Progenitor cell of endocrine pancreas (in vitro differentiated cells): ENCODE measurements at regions not wholly inside any gene's neighbourhood (a gene's known extent, or its start where the extent isn't known, plus 50 kb on each side); places are given as distances from the start of the nearest gene placed in this dataset.
"Not testable (repeated sequence)": the region's sequence is repeated elsewhere in the genome, so short reads cannot be mapped to it uniquely, and the experiment has no call there.

ENCODE experiments used
- DNase-seq: peaks from one replicate; pipeline ENCODE4 v3.0.0; 2021; ENCODE audit warnings: low spot score; ENCODE audit not compliant: unreplicated experiment
- H3K27ac Mint-ChIP-seq: 2 replicates; pipeline ENCODE4 v1.8.0; 2021; ENCODE audit warnings: mild to moderate bottlenecking, moderate library complexity, mixed read lengths
- H3K27me3 Mint-ChIP-seq: 2 replicates; pipeline ENCODE4 v1.8.0; 2021; ENCODE audit warnings: mixed read lengths
- H3K36me3 Mint-ChIP-seq: 2 replicates; pipeline ENCODE4 v1.8.0; 2022; ENCODE audit warnings: mixed read lengths; ENCODE audit not compliant: insufficient read depth
- H3K4me1 Mint-ChIP-seq: 2 replicates; pipeline ENCODE4 v1.8.0; 2021; ENCODE audit warnings: low read depth, mixed read lengths
- H3K4me3 Mint-ChIP-seq: 2 replicates; pipeline ENCODE4 v1.8.0; 2021; ENCODE audit warnings: low read depth, mild to moderate bottlenecking, moderate library complexity, mixed read lengths
- H3K9me3 Mint-ChIP-seq: 2 replicates; pipeline ENCODE4 v1.8.0; 2021; ENCODE audit warnings: low read depth, mixed read lengths
- TF ChIP-seq, protein P1 (sequence below): fragments of 200-600 bp; sonication (generic); IDR thresholded peaks from one replicate; pipeline ENCODE4 v1.5.0; 2021; ENCODE audit warnings: antibody characterized with exemption, mild to moderate bottlenecking; ENCODE audit not compliant: unreplicated experiment

DNA sequence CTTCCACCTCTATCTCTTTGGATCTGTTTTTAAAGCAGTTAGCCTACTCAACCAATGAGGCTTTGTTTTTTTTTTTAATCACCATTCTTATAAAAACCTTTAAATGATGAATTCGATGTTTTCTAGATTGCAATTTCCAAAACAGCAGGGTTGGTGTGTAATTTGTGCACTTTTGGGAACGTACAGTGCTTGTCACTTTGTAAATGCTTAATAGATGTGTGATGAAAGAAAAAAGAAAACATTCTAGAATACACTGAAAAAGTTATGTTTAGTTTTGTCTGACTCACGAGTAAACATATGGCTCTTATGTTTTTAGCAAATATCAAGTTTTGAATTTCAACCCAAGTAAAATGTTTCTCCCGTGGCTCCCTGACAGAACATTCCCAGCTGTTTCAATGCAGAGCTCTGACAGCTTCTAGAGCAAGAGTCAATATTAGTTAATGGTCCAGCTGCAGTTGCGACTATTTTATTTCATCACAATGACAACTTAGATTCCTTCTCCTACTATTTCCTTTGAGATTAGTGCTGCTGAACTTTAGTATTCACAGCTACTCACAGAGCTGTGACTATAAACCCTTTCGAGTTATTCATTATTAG lies 362.5 kb upstream of the ADAMTS5 start:
- H3K4me1 Mint-ChIP-seq: peaks cover 24% of the 10 kb centered on the region

GRCh38 chr21:27326301-27326700 lies 359.4 kb upstream of the ADAMTS5 start:
- Mint-ChIP-seq H3K27ac (no peak overlapping the region), H3K27me3 (no peaks in the 10 kb centered on the region), H3K4me3 (no peak overlapping the region), H3K4me1 (peaks cover 13% of the 10 kb centered on the region), H3K9me3 (peaks cover 5% of the 10 kb centered on the region), H3K36me3 (peaks cover 2% of the 10 kb centered on the region)
- TF ChIP-seq, protein P1, sequence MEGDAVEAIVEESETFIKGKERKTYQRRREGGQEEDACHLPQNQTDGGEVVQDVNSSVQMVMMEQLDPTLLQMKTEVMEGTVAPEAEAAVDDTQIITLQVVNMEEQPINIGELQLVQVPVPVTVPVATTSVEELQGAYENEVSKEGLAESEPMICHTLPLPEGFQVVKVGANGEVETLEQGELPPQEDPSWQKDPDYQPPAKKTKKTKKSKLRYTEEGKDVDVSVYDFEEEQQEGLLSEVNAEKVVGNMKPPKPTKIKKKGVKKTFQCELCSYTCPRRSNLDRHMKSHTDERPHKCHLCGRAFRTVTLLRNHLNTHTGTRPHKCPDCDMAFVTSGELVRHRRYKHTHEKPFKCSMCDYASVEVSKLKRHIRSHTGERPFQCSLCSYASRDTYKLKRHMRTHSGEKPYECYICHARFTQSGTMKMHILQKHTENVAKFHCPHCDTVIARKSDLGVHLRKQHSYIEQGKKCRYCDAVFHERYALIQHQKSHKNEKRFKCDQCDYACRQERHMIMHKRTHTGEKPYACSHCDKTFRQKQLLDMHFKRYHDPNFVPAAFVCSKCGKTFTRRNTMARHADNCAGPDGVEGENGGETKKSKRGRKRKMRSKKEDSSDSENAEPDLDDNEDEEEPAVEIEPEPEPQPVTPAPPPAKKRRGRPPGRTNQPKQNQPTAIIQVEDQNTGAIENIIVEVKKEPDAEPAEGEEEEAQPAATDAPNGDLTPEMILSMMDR: no peak
- no peak for DNase-seq

More for the DNA sequence above, 362.5 kb upstream of the ADAMTS5 start:
- Mint-ChIP-seq H3K4me3 (no peak overlapping the region), H3K9me3 (peaks cover 6% of the 10 kb centered on the region), H3K27me3 (no peaks in the 10 kb centered on the region), H3K36me3 (peaks cover 2% of the 10 kb centered on the region), H3K27ac (no peak overlapping the region)
- DNase-seq: no peak
- TF ChIP-seq, protein P1: no peak

GRCh38 chr21:27323331-27323730 lies 356.4 kb upstream of the ADAMTS5 start:
- Mint-ChIP-seq H3K4me1 (peaks cover 12% of the 10 kb centered on the region), H3K27ac (no peak overlapping the region)

GRCh38 chr21:27321791-27322190 lies 354.9 kb upstream of the ADAMTS5 start:
- H3K27me3 Mint-ChIP-seq: no peaks in the 10 kb centered on the region
- no peak for DNase-seq
- no peak overlapping the region for H3K27ac Mint-ChIP-seq
- H3K4me1 Mint-ChIP-seq: peaks cover 12% of the 10 kb centered on the region
- peaks cover 2% of the 10 kb centered on the region for H3K36me3 Mint-ChIP-seq
- H3K4me3 Mint-ChIP-seq: no peak overlapping the region
- TF ChIP-seq, protein P1: no peak
- peaks cover 7% of the 10 kb centered on the region for H3K9me3 Mint-ChIP-seq

More at GRCh38 chr21:27323331-27323730, 356.4 kb upstream of the ADAMTS5 start:
- no peaks in the 10 kb centered on the region for H3K27me3 Mint-ChIP-seq
- TF ChIP-seq, protein P1: no peak
- H3K9me3 Mint-ChIP-seq: peaks cover 7% of the 10 kb centered on the region
- peaks cover 2% of the 10 kb centered on the region for H3K36me3 Mint-ChIP-seq
- no peak for DNase-seq
- H3K4me3 Mint-ChIP-seq: no peak overlapping the region

DNA sequence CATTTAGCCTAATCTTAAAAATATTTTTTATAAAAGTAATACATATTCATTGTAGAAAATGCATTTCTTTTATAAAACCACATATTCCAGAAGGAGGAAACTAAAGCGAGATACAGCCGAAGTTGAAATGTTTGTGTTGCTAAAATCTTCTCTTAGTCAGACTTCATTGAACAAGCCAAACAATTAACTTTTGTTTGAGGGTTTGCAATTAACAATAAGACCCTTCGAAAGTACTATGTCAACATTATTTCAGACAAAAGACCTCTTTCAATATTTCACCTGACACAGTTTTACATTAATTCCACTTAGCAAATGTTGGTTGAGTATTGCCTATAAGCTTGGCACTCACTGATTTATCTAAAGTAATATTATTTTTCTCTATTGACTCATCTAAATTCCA lies 354.0 kb upstream of the ADAMTS5 start:
- H3K27ac Mint-ChIP-seq: no peak overlapping the region
- H3K4me1 Mint-ChIP-seq: peaks cover 6% of the 10 kb centered on the region
- H3K36me3 Mint-ChIP-seq: peaks cover 2% of the 10 kb centered on the region
- TF ChIP-seq, protein P1: no peak
- DNase-seq: no peak
- H3K4me3 Mint-ChIP-seq: no peak overlapping the region
- no peaks in the 10 kb centered on the region for H3K27me3 Mint-ChIP-seq
- H3K9me3 Mint-ChIP-seq: peaks cover 7% of the 10 kb centered on the region

DNA sequence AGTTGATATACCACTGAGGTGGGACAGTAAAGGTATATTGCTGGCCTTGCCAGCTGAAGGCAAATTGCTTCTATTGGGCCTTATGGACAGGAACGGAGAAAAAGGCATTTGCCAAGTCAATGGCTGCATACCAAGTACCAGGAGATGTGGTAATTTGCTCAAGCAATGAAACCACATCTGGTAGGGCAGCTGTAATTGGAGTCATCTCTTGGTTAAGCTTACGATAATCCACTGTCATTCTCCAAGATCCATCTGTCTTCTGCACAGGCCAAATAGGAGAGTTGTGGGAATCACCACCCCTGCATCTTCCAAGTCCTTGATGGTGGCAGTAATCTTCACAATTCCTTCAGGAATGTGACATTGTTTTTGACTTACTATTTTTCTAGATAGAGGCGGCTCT lies 350.7 kb upstream of the ADAMTS5 start:
- peaks cover 10% of the 10 kb centered on the region for H3K9me3 Mint-ChIP-seq
- H3K4me1 Mint-ChIP-seq, H3K27ac Mint-ChIP-seq, H3K4me3 Mint-ChIP-seq, H3K27me3 Mint-ChIP-seq, DNase-seq, H3K36me3 Mint-ChIP-seq: not testable (repeated sequence)
